HG03460 (cell line): ENCODE measurements at regions not wholly inside any gene's neighbourhood (a gene's known extent, or its start where the extent isn't known, plus 50 kb on each side); places are given as distances from the start of the nearest gene placed in this dataset.
A peak's percentile ranks its signal among the peaks of the same experiment; 100 is the strongest.
"Not testable (repeated sequence)": the region's sequence is repeated elsewhere in the genome, so short reads cannot be mapped to it uniquely, and the experiment has no call there.

Source experiments
- ATAC-seq: cut with Tn5 transposase; IDR thresholded peaks from one replicate; pipeline ENCODE4 v1.9.1; 2021; ENCODE audit not compliant: unreplicated experiment

GRCh38 chr1:189656628-189657530 lies 820.8 kb downstream of the BRINP3 start:
- ATAC-seq: no peak

GRCh38 chr1:189657715-189658114 lies 819.9 kb downstream of the BRINP3 start:
- ATAC-seq: no peak

- ATAC-seq: no peak
These were observed 819.3 kb downstream of the BRINP3 start for GRCh38 chr1:189658381-189658780.

GRCh38 chr1:189659731-189660130 lies 817.9 kb downstream of the BRINP3 start:
- ATAC-seq: no peak

GRCh38 chr1:189662190-189662589 lies 815.5 kb downstream of the BRINP3 start:
- ATAC-seq: no peak

GRCh38 chr1:189669846-189670245 lies 807.8 kb downstream of the BRINP3 start:
- no peak for ATAC-seq

- no peak for ATAC-seq
These were observed 804.4 kb downstream of the BRINP3 start for GRCh38 chr1:189673217-189673616.

GRCh38 chr1:189675712-189676244 lies 801.9 kb downstream of the BRINP3 start:
- no peak for ATAC-seq

- no peak for ATAC-seq
These were observed 798.9 kb downstream of the BRINP3 start for GRCh38 chr1:189678779-189679178.

GRCh38 chr1:189681252-189681919 lies 796.3 kb downstream of the BRINP3 start:
- peak; percentile 91 for ATAC-seq

- no peak for ATAC-seq
These were observed 795.1 kb downstream of the BRINP3 start for GRCh38 chr1:189682591-189682990.

GRCh38 chr1:189686288-189686687 lies 791.4 kb downstream of the BRINP3 start:
- no peak for ATAC-seq

GRCh38 chr1:189693140-189693539 lies 784.5 kb downstream of the BRINP3 start:
- no peak for ATAC-seq

GRCh38 chr1:189696297-189696696 lies 781.4 kb downstream of the BRINP3 start:
- no peak for ATAC-seq

GRCh38 chr1:189697113-189697512 lies 780.6 kb downstream of the BRINP3 start:
- no peak for ATAC-seq

GRCh38 chr1:189701606-189702005 lies 776.1 kb downstream of the BRINP3 start:
- ATAC-seq: no peak

GRCh38 chr1:189706594-189706993 lies 771.1 kb downstream of the BRINP3 start:
- ATAC-seq: no peak

- no peak for ATAC-seq
These were observed 769.0 kb downstream of the BRINP3 start for GRCh38 chr1:189708674-189709073.

- not testable (repeated sequence) for ATAC-seq
These were observed 759.4 kb downstream of the BRINP3 start for GRCh38 chr1:189718147-189718795.

GRCh38 chr1:189726806-189727205 lies 750.9 kb downstream of the BRINP3 start:
- no peak for ATAC-seq

- ATAC-seq: no peak
These were observed 726.4 kb downstream of the BRINP3 start for GRCh38 chr1:189751311-189751710.
